Skeletal muscle tissue (tissue), 3 donors: ENCODE measurements at regions not wholly inside any gene's neighbourhood (a gene's known extent, or its start where the extent isn't known, plus 50 kb on each side); places are given as distances from the start of the nearest gene placed in this dataset.
"Not testable (repeated sequence)": the region's sequence is repeated elsewhere in the genome, so short reads cannot be mapped to it uniquely, and the experiment has no call there.

Source experiments
- H3K27ac ChIP-seq: one replicate; pipeline ENCODE4 v1.7.0; 2013; ENCODE audit warnings: mild to moderate bottlenecking, low read depth, low read length, inconsistent platforms
- H3K27me3 ChIP-seq, 3 donors: one replicate each; pipeline ENCODE4 v1.7.0; 2013; ENCODE audit warnings: low read length in 3 of 3; ENCODE audit not compliant: control insufficient read depth in 3 of 3, insufficient read depth in 3 of 3
- H3K36me3 ChIP-seq, 3 donors: one replicate each; pipeline ENCODE4 v1.7.0; 2013; ENCODE audit warnings: low read length in 3 of 3; ENCODE audit not compliant: control insufficient read depth in 3 of 3, insufficient read depth in 3 of 3
- H3K4me1 ChIP-seq, 3 donors: one replicate each; pipeline ENCODE4 v1.7.0; 2013; ENCODE audit warnings: low read length in 3 of 3, mild to moderate bottlenecking in 3 of 3; ENCODE audit not compliant: control insufficient read depth in 3 of 3, insufficient read depth in 3 of 3
- H3K4me3 ChIP-seq, 3 donors: one replicate each; pipeline ENCODE4 v1.7.0; 2013; ENCODE audit warnings: low read length in 3 of 3
- H3K9ac ChIP-seq, 3 donors: one replicate each; pipeline ENCODE4 v1.7.0; 2013; ENCODE audit warnings: low read length in 3 of 3, mild to moderate bottlenecking in 3 of 3, moderate library complexity in 2 of 3, low read depth in 1 of 3
- H3K9me3 ChIP-seq, 3 donors: one replicate each; pipeline ENCODE4 v1.7.0; 2013; ENCODE audit warnings: low read length in 3 of 3; ENCODE audit not compliant: control insufficient read depth in 3 of 3
- donor health status: Osteomylitis.

GRCh38 chr17:71870546-71870862 lies 250.3 kb upstream of the SOX9 start:
- Histone ChIP-seq H3K27ac (no peak overlapping the region), H3K9me3 (no peaks in the 10 kb centered on the region), H3K36me3 (no peaks in the 10 kb centered on the region), H3K4me3 (no peak overlapping the region), H3K4me1 (no peaks in the 10 kb centered on the region), H3K9ac (no peak overlapping the region), H3K27me3 (peaks cover 0 to 3% (median 0%) of the 10 kb centered on the region in 3 donors)

GRCh38 chr17:71872843-71873485 lies 247.9 kb upstream of the SOX9 start:
- no peaks in the 10 kb centered on the region for H3K36me3 ChIP-seq
- H3K9ac ChIP-seq: no peak overlapping the region
- no peaks in the 10 kb centered on the region for H3K9me3 ChIP-seq
- no peak overlapping the region for H3K4me3 ChIP-seq
- no peaks in the 10 kb centered on the region for H3K4me1 ChIP-seq
- H3K27ac ChIP-seq: no peak overlapping the region
- H3K27me3 ChIP-seq: no peaks in the 10 kb centered on the region

- H3K4me3 ChIP-seq, H3K9ac ChIP-seq, H3K27ac ChIP-seq, H3K4me1 ChIP-seq, H3K9me3 ChIP-seq, H3K27me3 ChIP-seq, H3K36me3 ChIP-seq: not testable (repeated sequence)
Observed at GRCh38 chr17:71874773-71875172, 246.0 kb upstream of the SOX9 start.

- no peak overlapping the region for H3K4me3 ChIP-seq
- H3K4me1 ChIP-seq: no peaks in the 10 kb centered on the region
- H3K27ac ChIP-seq: no peak overlapping the region
- no peaks in the 10 kb centered on the region for H3K36me3 ChIP-seq
- H3K9me3 ChIP-seq: no peaks in the 10 kb centered on the region
- no peaks in the 10 kb centered on the region for H3K27me3 ChIP-seq
- no peak overlapping the region for H3K9ac ChIP-seq
Observed at GRCh38 chr17:71878271-71878670, 242.5 kb upstream of the SOX9 start.

- no peaks in the 10 kb centered on the region for H3K36me3 ChIP-seq
- no peaks in the 10 kb centered on the region for H3K27me3 ChIP-seq
- H3K4me3 ChIP-seq: no peak overlapping the region
- no peak overlapping the region for H3K9ac ChIP-seq
- H3K9me3 ChIP-seq: no peaks in the 10 kb centered on the region
- no peak overlapping the region for H3K27ac ChIP-seq
- no peaks in the 10 kb centered on the region for H3K4me1 ChIP-seq
Observed at GRCh38 chr17:71878998-71879397, 241.8 kb upstream of the SOX9 start.

GRCh38 chr17:71881041-71881440 lies 239.8 kb upstream of the SOX9 start:
- no peaks in the 10 kb centered on the region for H3K4me1 ChIP-seq
- H3K9ac ChIP-seq: no peak overlapping the region
- no peak overlapping the region for H3K4me3 ChIP-seq
- H3K36me3 ChIP-seq: no peaks in the 10 kb centered on the region
- H3K9me3 ChIP-seq: no peaks in the 10 kb centered on the region
- H3K27ac ChIP-seq: no peak overlapping the region
- no peaks in the 10 kb centered on the region for H3K27me3 ChIP-seq

GRCh38 chr17:71881581-71881980 lies 239.2 kb upstream of the SOX9 start:
- no peak overlapping the region for H3K4me3 ChIP-seq
- H3K36me3 ChIP-seq: no peaks in the 10 kb centered on the region
- H3K27ac ChIP-seq: no peak overlapping the region
- no peaks in the 10 kb centered on the region for H3K9me3 ChIP-seq
- no peaks in the 10 kb centered on the region for H3K4me1 ChIP-seq
- H3K27me3 ChIP-seq: no peaks in the 10 kb centered on the region
- H3K9ac ChIP-seq: no peak overlapping the region

GRCh38 chr17:71883258-71883657 lies 237.6 kb upstream of the SOX9 start:
- H3K4me3 ChIP-seq: no peak overlapping the region
- no peaks in the 10 kb centered on the region for H3K27me3 ChIP-seq
- H3K4me1 ChIP-seq: no peaks in the 10 kb centered on the region
- H3K36me3 ChIP-seq: no peaks in the 10 kb centered on the region
- no peak overlapping the region for H3K9ac ChIP-seq
- H3K9me3 ChIP-seq: no peaks in the 10 kb centered on the region
- H3K27ac ChIP-seq: no peak overlapping the region

GRCh38 chr17:71883845-71884244 lies 237.0 kb upstream of the SOX9 start:
- Histone ChIP-seq H3K27me3 (no peaks in the 10 kb centered on the region), H3K4me1 (no peaks in the 10 kb centered on the region), H3K36me3 (no peaks in the 10 kb centered on the region)

GRCh38 chr17:71885662-71886061 lies 235.2 kb upstream of the SOX9 start:
- no peak overlapping the region for H3K27ac ChIP-seq
- H3K27me3 ChIP-seq: no peaks in the 10 kb centered on the region
- no peaks in the 10 kb centered on the region for H3K4me1 ChIP-seq
- no peak overlapping the region for H3K4me3 ChIP-seq
- no peak overlapping the region for H3K9ac ChIP-seq
- no peaks in the 10 kb centered on the region for H3K36me3 ChIP-seq
- H3K9me3 ChIP-seq: no peaks in the 10 kb centered on the region

More at GRCh38 chr17:71883845-71884244, 237.0 kb upstream of the SOX9 start:
- Histone ChIP-seq H3K27ac (no peak overlapping the region), H3K4me3 (no peak overlapping the region), H3K9ac (no peak overlapping the region), H3K9me3 (no peaks in the 10 kb centered on the region)

- no peak overlapping the region for H3K9ac ChIP-seq
- H3K9me3 ChIP-seq: no peaks in the 10 kb centered on the region
- H3K27ac ChIP-seq: no peak overlapping the region
- no peaks in the 10 kb centered on the region for H3K36me3 ChIP-seq
- no peaks in the 10 kb centered on the region for H3K27me3 ChIP-seq
- H3K4me1 ChIP-seq: peaks cover 0 to 2% (median 0%) of the 10 kb centered on the region in 3 donors
- H3K4me3 ChIP-seq: no peak overlapping the region
Observed at GRCh38 chr17:71899317-71899716, 221.5 kb upstream of the SOX9 start.
